HG03064 (cell line): ENCODE measurements at regions not wholly inside any gene's neighbourhood (a gene's known extent, or its start where the extent isn't known, plus 50 kb on each side); places are given as distances from the start of the nearest gene placed in this dataset.

ENCODE experiments used
- ATAC-seq: cut with Tn5 transposase; IDR thresholded peaks from one replicate; pipeline ENCODE4 v1.9.1; 2021; ENCODE audit warnings: low read depth; ENCODE audit not compliant: unreplicated experiment

- no peak for ATAC-seq
Observed at GRCh38 chr16:79543219-79543618, 57.3 kb downstream of the MAF start.

DNA sequence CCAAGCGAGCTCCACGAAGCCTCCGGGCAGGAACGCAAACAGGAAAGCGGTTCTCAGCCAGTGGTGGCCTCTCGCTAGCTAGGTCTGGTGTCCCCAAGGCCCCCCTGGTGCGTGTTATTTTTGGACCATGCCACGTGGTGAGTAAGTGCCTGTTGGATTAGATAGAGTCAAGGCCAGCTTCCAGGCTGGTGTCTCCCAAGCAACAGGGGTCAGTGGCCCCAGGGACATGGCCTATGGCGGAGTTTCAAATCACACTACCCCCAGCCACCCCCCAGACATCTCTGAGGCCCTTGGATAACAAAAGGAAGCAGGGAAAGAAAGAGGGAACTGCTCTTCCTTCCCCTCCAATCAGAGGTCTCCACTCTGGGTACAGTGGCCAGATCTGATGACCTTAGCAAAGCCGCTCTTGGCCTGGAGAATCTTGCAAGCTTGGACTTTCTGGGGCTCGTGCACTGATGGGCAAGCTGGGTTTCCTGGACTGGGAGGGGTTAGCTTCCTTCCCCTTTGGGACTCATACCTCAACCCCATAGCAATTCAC is 58.2 kb downstream of the MAF start:
- ATAC-seq: no peak

DNA sequence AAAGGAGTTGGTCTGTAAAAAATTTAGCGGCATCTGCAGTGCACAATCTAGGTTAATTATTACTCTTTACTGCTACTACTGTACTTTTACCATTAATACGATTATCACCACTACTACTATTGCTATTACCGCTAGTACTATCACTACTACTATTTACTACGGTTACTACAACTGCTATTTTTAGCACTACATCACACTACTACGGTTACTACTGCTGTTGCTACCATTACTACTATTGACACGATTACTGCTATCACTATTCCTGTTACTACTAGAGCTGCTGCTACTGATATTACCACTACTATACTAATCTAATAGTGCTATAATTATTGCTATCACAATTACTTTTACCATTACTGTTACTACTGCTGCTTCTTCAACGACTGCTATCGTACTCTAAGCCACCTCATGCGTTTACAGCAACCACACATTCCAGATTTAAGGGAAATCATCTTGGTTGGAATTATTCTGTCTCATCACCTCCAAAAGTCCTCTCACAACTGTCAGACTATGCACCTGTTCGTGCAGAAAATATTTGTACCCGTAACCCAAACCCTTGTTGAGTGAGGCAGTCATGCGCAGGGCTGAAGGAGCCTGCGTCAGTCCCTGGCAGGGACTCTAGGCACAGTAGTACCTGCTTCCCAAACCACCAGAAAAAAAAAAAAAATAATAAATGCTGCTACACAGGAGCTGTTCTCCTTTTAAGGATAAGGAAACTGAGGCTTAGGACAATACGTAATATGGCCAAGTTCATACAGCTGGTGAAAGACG is 59.5 kb downstream of the MAF start:
- ATAC-seq: no peak

DNA sequence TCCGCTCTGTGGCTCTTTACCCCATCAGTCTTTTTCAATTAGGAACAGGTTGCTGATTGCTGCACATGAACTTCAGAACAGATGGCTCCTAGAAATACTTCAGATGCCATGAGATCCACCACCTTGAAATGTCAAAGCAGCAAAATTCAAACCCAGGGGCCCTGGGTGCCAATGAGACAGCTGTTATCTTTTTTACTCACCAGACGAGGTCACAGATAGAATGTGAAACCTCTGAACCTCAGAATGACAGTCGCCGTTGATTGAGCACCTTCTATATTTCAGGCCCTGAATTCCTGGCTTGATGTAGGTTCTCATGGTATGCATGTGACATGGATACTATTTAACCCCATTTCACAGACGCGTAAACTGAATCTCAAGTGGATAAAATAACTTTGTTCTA is 63.0 kb downstream of the MAF start:
- ATAC-seq: no peak

DNA sequence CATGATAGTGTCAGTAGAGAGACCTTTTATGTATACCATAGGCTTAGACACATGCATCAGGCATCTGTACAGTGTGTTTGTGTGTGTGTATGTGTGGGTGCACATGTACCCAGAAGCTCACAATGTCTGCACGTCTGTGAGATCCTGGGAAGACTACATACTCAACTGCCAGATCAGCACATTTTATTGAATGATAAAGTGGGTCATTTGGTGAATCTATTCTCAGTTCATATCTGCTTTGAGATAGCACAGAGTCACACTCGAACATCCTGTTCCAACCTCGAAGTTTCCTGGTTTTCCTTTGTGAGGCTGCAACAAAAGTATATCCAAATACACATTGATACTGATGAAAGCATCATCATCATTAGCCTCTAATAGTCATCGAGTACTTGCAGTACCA is 63.6 kb downstream of the MAF start:
- ATAC-seq: no peak

GRCh38 chr16:79535130-79535529 is 65.4 kb downstream of the MAF start:
- ATAC-seq: no peak

GRCh38 chr16:79534143-79534542 is 66.4 kb downstream of the MAF start:
- ATAC-seq: no peak

GRCh38 chr16:79533292-79533691 is 67.2 kb downstream of the MAF start:
- no peak for ATAC-seq

DNA sequence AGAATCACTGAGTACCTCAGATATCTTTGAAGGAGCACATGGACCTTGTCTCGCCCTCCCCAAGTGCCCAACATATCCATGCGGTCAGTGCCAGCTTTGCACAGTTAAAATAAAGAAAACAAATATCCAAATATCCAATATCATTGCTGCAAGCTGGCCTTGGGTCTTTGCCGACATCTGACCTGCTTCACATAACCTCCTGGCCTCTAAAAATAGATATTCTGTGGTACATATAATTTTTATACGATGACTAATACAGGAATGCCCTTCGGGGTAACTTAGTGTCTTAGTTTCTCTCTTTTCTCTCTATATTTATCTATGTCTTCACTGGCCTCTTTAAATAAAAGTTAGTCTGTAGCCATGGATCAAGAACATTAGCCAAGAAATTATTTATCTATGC is 67.8 kb downstream of the MAF start:
- no peak for ATAC-seq

GRCh38 chr16:79532273-79532672 is 68.3 kb downstream of the MAF start:
- ATAC-seq: no peak

GRCh38 chr16:79528338-79528737 is 72.2 kb downstream of the MAF start:
- no peak for ATAC-seq

DNA sequence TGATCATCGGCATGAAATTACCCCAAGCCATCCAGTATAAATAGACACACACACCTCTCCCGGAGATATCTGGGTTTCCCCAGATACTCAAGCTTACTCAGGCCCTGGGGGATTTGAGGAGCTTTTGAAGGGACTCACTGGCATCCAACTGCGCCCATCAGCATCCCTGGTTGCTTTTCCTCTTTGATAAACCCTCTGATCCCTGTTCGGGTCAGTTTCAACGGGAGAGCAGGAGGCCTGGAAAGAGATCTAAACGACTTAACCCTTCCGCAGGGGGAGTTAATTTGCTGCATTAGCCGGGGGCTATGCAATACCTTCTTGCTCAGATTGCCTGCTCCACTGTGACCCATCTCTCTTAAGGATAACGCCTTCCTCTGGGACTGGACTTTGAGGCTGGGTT is 76.6 kb downstream of the MAF start:
- no peak for ATAC-seq

DNA sequence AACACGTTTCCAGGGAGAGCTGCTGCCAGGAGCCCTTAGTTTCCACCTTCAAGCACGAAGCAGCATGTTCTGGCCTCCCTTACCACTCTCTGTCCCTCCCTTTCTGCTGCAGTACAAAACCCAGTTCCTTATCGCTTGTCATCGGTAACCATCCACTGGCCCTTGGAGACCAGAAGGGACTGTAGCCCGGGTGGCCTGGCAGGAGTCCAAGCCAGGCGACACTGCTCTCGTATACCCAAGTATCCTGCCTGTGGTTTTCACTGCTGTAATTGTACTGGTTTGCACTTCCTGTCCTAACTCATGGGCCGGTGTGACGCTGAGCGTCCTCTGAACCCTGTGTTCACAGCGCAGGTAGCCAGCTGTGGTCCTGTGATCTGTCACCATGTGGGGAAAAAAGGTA is 81.1 kb downstream of the MAF start:
- ATAC-seq: peak; percentile 76

DNA sequence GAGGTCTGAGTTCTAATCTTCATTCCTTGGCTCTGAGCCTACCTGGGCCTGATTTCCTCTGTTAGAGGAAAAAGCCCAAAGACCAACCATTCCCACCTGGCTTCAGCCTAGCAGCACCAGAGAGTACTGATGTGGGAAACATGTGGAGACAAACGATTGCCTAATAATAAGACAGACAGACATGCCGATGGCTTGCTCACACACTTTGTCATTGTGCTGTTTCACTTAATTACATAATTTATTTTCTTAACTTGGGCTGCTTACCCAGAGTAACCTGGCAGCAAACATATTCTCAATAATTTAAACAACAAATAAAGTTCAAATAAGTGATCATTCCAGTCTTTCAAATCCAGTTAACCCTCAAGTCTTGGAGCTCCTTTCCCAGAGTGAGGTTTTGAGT is 83.4 kb downstream of the MAF start:
- no peak for ATAC-seq

DNA sequence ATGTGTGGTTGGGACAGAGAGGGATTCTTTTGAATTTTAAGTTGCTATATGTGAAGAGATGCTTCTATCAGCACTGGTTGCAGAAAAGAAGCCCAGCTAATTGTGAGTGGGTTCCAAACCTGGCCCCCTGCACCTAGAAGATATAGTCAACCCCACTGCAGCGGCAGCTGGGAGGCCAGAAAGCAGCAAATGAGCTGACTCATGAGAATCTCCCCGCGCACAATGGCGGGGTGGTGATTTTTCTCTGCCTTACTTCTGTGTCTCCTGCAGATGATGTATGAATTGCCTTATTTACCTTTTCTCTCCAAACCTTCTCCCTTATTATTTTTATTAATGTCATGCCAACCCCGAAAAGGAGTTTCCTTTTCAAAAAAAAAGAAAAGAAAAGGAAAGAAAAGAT is 89.7 kb downstream of the MAF start:
- ATAC-seq: no peak

DNA sequence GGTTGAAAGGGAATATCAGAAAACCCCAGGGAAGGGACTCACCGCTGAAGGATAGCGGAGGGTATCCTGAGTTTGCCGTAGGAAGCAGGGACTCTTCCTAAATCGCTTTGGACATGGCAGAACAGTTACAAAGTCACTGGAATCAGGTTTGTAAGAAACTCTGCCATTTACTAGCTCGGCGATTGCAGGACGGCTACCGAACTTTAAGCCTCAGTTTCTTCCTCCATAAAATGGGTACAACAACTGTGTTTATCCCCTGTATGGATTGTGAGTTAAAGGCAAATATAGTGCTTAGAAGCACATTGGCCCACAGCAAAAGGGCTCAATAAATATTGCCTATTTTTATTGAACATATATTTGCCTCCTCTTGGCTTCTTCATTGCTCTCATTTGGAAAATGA is 90.6 kb downstream of the MAF start:
- no peak for ATAC-seq

DNA sequence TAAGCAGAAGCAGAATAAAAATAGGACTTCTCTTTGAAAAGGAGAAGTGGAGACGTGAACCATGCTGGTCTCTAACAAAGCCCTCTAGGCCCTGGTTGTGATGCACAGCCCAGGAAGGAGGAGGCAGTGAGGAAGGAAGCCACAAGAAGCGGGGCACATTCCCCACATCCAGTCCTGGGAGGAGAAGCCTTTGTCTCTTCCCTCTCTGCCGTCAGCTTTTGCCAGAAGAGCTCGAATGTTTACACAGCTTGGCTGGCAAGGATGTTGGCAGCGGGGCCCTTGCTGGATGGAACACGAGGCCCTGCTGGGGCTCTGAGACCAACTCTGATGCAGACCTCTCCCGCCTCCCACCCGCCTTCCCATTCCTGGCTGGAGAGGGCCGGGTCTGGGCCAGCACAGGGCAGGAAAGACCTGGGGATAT is 91.3 kb downstream of the MAF start:
- no peak for ATAC-seq

DNA sequence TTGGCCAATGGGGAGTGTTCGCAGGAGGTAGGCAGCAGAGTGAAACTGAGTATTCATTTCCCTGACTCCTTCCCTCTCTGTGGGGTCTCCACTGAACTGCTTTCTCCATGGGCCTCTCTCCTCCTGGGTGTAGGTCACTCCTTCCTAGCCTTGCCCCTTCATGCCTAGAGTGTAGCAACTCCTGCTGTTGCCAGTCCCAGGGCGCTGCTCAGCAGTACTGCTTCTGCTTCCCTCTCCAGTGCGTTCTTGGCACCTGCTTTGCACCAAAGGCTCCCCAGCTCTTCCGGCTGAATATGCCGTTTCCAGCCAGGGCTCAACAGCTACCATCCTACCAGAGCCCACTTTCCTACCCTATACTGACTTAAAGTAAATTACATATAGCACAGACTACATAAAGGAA is 92.2 kb downstream of the MAF start:
- no peak for ATAC-seq

GRCh38 chr16:79505344-79505743 is 95.2 kb downstream of the MAF start:
- no peak for ATAC-seq

GRCh38 chr16:79503511-79503910 is 97.0 kb downstream of the MAF start:
- ATAC-seq: no peak

GRCh38 chr16:79501446-79501845 is 99.1 kb downstream of the MAF start:
- ATAC-seq: no peak

DNA sequence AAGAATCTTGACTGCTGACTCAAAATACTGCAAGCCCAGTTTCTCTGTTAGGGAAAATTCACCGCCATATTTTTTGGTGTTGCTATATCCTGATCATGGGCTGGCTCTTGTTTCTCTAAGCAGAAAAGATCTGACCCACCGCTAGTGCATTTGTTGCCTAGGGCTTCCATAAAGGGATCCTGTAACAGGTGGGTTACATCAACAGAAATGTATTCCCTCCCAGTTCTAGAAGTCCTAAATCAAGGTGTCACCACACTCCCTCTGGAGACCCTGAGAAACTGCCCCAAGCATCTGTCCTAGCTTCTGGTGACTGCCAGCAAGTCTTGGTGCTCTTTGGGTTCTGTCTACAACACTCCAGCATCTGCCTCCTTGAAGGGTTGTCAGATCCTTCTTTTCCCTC is 99.7 kb downstream of the MAF start:
- ATAC-seq: no peak

DNA sequence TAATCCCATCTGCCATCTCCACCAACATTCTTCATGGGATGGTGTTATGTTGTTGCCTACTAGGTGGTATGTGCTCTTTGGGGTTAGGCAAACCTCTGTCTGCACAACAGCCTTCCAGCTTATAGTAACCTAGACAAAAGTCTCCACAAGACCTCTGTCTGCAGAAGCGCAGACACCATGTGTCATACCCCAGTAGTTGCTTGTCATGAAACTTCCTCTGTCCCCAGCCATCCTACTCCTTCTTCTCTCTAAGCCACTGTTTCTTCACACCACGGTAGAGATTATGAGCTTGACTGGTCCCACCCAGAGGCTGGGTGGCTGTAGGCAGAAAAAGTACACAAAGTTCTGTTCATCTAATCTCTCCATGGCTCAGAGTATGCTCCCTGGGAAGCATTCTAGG is 100.3 kb downstream of the MAF start:
- ATAC-seq: no peak
